HUDEP-2 (cell line): ENCODE measurements at regions not wholly inside any gene's neighbourhood (a gene's known extent, or its start where the extent isn't known, plus 50 kb on each side); places are given as distances from the start of the nearest gene placed in this dataset.

Experiments
- DNase-seq, 76 experiments: peaks; one replicate each; lab custom pipeline; 2025; ENCODE audit not compliant: unreplicated experiment in 76 of 76; lab: John Stamatoyannopoulos, UW

DNA sequence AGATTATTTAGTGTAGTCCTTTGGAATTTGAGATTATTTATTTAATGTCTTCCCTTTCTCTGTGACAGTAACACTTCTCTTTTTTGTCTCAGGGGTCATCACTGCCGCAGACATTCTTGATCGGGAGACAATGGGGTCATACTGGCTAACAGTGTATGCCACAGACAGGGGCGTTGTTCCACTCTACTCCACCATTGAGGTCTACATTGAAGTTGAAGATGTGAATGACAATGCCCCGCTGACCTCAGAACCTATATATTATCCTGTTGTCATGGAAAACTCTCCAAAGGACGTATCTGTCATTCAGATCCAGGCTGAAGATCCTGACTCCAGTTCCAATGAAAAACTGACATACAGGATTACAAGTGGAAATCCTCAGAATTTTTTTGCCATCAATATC, 299.9 kb downstream of the FAT3 start:
- DNase-seq: no peak

- no peak for DNase-seq
These were observed 302.8 kb downstream of the FAT3 start for GRCh38 chr11:92527467-92527866.

DNA sequence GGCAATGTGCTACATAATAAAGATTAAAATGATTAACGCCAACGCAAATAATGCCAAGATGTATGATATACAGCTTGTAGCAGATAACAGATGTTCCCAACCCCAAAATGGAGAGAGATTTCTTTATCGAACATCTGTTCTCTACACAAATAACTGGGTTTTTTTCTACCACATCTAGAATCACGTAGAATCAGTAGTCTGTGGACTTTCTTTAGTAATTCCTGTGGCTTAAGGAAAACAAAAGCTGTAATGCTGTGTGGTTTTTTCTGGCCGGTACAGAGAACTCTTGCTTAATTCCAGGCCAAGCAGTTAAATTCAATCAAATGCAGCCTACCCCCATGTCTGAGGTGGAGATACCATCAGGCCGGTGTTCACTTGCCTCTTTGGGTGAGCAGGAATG, 303.4 kb downstream of the FAT3 start:
- DNase-seq: no peak

DNA sequence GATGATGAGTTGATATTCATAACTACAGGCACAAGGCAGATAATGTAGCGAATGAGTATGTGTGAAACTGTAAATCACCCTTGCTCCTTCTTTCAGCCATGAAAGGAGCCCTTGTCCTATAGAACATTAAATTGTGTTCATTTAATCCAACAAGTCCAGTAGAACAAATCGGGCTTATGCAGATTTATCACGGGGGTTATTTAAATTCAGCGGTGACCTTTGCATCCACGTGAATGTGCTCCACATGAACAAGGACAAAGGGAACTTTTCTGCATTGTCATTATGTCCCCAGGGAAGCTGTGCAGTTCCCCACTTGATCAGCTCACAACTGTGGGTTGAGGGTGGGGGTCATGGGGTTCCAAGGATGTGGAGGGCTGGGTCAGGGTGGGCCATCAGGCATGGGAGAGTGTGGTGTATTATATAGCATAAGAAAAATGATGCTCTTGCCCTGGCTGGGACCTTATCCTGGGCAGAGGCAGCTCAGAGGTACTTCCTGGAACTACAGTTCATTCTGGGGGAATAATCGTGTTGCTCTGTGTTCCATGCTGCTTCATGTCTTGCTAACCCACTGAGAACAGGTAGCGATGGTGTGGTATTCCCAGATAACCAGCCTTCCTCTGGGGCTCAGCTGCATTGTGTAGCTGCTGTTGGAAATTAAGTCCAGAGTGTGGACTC, 306.6 kb downstream of the FAT3 start:
- DNase-seq: no peak

- DNase-seq: no peak
These were observed 309.2 kb downstream of the FAT3 start for GRCh38 chr11:92533657-92534335.

DNA sequence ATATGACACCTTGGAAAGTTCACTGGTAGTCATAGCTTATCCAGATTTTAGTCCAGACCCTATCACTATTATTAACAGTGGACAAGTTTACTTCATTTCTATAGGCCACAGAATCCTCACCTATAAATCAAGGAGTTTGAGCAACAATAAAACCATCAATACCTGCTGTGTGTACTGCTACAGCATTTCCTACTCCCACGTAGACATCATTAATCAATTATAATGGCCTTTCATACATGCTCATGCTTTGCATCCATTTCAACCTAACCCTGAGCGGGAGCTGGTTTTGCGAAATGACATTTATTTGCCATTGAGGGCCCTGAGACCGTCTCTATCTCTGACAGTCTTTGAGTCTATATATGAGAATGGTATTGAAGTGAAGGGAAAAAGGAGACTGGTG, 312.3 kb downstream of the FAT3 start:
- DNase-seq: no peak

GRCh38 chr11:92540096-92540495, 315.5 kb downstream of the FAT3 start:
- DNase-seq: no peak

DNA sequence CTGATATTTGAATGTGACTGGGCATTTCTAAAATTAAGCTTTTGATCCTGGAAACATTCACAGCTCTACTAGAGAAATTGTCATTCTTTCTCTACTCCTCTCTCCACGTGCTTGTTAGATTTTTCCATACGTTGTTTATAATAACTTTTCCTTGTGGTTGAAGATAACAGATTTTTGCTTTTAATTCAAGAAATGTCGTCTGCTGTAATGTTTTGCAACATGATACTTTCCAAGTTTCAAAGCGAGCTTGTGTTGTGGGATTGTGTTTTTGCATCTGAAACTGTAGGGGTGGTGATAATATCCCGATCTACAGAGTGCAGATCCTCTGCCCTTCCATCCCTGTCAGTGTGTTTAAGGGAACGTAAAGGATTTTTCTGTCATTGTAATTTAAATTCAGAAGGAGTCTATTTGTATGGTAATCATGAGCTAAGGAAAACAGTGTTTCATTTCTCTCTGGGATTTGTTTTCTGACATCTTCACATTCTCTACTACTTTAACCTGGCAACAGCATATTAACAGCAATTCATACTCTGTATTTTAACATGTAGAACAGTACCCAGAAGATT, 321.4 kb downstream of the FAT3 start:
- no peak for DNase-seq

GRCh38 chr11:92546603-92547002, 322.0 kb downstream of the FAT3 start:
- DNase-seq: no peak

DNA sequence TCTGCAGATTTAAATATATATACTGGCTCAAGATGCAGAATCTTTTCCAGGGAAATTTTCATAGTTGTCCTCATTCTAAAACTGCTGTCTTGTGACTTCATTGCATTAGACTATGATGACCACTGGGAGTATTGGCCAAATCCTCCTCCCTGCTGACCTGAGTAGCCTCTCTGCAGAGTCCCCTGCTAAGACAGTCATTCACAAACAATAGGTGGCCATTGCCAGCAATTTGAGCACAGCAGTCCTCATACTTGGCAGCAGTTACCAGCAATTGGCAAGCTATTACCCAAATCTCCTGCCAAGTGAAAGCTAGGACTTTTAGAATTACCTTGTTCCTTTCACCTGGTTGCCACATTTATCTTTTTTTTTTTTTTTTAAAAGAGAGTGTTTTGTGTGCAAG, 325.8 kb downstream of the FAT3 start:
- DNase-seq: no peak

- no peak for DNase-seq
These were observed 326.3 kb downstream of the FAT3 start for GRCh38 chr11:92550871-92551270.

DNA sequence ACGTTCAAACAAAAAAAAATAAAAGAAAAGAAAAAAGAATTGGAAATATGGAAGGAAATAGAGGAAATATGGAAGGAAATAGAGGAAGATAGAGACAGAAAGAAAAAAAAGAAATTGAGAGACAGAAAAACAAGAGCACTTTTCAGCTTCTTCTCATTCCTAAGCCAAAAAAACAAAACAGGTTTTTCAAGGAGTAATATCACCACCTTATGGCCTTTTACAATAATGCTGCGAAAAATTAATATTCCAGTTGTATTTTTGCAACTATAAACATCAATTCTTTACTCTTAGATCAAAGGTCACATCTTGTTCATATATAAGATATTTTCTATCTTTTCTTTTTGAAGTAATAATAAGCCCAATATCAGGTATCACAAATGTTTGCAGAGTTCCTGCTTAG, 328.3 kb downstream of the FAT3 start:
- no peak for DNase-seq

GRCh38 chr11:92554688-92555087, 330.1 kb downstream of the FAT3 start:
- no peak for DNase-seq

DNA sequence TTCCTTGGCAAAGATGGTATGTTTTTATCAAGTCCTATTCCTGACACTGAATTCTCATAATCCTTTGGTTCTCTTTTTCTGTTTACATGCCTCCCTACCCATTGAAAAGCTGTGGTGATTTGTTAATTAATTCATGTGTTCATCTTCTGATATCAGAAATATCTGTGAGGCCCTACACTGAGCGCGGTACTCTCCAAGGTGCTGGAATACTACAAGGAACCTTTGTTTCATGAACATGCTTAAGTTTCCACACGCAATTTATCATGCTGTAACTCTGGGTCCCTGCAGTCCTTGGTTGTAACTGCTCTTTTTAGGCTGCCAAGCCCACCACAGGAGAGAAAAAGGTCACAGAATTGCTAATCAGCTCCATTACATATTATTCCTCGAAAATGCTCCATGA, 331.8 kb downstream of the FAT3 start:
- peak in 1 of 76 experiments; percentile 0 for DNase-seq

DNA sequence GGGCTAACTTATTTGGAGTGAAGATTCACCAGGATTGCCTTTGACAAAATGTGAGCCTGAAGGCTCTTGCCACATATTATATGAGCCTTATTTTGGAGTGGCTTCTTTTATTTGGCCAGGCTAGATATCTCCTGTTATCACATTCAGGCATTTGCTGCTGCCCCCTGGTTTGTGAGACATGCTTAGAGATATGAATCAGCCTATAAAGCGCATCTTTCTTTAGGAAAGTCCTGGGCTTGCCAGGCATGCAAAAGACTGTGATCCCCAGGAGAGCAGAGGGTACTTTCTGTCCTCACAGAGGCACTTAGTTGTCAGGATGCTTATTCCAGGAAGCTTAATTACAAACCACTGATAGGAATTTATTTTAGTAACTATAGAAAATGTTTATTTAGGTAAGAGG, 333.3 kb downstream of the FAT3 start:
- DNase-seq: no peak

DNA sequence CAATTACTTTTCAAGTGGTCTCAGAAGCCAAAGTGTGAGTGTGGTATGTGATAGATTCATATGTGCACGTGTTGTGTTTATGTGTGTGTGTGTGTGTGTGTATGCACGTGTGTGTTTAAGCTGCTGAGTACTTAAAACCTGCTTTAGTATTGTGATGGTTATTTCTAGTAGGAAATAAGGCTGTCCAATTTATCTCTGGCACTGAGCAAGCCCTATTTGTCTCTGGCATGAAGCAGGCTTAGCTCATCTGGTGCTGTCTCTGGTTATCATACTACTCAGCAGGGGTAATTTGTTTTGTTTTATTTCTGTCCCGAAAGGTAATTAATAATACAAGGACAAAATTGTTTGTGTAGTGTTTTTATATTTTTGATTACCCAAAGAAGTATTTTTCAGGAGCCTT, 333.7 kb downstream of the FAT3 start:
- no peak for DNase-seq

DNA sequence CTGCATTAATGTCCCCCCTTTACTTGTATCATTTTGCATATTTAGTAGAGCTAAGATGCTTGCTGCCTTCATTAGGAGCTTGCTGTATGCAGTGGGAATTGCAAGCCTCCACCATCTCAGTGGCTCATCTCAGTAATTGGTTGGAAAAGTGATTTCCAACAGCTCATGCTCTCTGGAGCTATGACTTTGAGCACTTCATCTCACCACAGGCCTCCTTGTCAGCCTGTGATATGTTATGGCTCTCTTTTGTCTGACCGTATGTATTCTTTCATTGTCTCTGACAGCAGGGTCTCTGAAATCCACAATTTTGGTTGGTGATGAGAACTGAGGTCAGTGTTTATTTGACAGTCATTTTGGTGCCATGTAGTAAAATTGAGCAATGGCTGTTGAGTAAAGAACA, 345.1 kb downstream of the FAT3 start:
- no peak for DNase-seq

GRCh38 chr11:92572559-92572958, 347.9 kb downstream of the FAT3 start:
- DNase-seq: no peak

DNA sequence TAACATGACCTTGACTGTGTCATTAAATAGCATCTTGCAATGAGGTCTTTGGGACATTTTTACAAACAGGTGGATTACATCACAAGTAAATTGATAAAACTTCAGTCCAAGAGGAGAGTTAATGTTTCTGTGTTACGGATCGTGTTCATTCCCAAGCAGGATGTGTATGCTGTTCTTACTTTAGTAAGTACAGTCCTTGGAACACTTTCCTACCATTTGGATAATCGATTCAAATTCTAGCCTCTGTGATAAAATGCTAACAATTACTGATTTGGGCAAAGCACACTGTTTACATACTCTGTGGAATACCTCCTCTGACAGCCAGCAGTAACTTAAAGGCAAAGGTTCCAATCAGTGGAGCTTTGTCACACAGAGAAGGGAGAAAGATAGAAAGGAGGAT, 351.7 kb downstream of the FAT3 start:
- DNase-seq: no peak

GRCh38 chr11:92580908-92581307, 356.3 kb downstream of the FAT3 start:
- no peak for DNase-seq

GRCh38 chr11:92588393-92588792, 363.8 kb downstream of the FAT3 start:
- DNase-seq: no peak

DNA sequence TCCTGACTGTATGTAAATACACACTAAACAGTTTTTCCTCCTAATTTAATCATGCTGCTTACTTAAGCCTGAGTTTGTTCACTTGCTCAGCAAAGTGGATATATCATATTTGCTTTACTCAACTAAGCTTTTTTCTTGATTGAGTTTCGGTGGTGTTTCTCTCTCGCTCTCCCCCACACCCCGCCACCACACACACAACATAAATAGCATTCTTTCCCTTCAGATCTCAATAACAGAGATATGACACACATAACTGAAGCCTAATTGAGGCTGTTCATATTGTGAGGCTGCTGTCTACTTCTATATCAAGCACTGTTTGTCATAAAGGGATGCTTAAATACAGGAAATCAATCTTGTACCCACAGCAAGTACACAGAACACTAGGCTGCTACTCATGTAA, 364.9 kb downstream of the FAT3 start:
- no peak for DNase-seq
